D721Med (cell line): ENCODE measurements at regions not wholly inside any gene's neighbourhood (a gene's known extent, or its start where the extent isn't known, plus 50 kb on each side); places are given as distances from the start of the nearest gene placed in this dataset.

Source experiments
- DNase-seq: peaks from one replicate; pipeline ENCODE4 v3.0.0; 2011; ENCODE audit warnings: low spot score; ENCODE audit not compliant: insufficient read length
- FAIRE-seq: peaks from 2 replicates; lab custom pipeline; 2011; peaks lifted over from hg19 to GRCh38; lab: Jason Lieb, UNC
- TF ChIP-seq, protein P1 (sequence below): IDR thresholded peaks from 2 replicates; pipeline ENCODE4 v1.5.1; 2012; ENCODE audit warnings: mild to moderate bottlenecking, control low read depth; ENCODE audit not compliant: insufficient read depth; ENCODE audit errors: missing control alignments

- DNase-seq (no peak), FAIRE-seq (no peak)
- TF ChIP-seq, protein P1, sequence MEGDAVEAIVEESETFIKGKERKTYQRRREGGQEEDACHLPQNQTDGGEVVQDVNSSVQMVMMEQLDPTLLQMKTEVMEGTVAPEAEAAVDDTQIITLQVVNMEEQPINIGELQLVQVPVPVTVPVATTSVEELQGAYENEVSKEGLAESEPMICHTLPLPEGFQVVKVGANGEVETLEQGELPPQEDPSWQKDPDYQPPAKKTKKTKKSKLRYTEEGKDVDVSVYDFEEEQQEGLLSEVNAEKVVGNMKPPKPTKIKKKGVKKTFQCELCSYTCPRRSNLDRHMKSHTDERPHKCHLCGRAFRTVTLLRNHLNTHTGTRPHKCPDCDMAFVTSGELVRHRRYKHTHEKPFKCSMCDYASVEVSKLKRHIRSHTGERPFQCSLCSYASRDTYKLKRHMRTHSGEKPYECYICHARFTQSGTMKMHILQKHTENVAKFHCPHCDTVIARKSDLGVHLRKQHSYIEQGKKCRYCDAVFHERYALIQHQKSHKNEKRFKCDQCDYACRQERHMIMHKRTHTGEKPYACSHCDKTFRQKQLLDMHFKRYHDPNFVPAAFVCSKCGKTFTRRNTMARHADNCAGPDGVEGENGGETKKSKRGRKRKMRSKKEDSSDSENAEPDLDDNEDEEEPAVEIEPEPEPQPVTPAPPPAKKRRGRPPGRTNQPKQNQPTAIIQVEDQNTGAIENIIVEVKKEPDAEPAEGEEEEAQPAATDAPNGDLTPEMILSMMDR: no peak
Measured at GRCh38 chr2:153557211-153557610, 78.6 kb upstream of the RPRM start.

DNA sequence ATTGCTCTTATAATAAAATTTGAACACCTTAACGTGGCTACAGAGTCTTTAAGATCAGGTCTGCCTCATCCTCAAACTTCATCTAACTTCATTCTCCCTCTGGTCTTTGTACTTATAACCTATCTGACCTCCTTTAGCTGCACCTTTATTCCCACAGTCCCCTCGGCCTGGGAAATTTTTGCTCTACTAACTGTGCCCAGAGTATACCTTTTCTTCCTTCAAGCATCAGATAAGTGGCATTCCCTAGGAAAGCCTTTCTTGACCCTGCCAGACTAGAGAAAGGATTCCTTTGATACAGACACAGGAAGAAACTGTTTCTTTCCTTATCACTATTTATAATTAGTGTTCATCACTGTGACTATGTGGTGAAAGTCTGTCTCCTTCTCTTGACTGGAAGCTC is 79.2 kb upstream of the RPRM start:
- FAIRE-seq (no peak), DNase-seq (no peak)
- TF ChIP-seq, protein P1: no peak

DNA sequence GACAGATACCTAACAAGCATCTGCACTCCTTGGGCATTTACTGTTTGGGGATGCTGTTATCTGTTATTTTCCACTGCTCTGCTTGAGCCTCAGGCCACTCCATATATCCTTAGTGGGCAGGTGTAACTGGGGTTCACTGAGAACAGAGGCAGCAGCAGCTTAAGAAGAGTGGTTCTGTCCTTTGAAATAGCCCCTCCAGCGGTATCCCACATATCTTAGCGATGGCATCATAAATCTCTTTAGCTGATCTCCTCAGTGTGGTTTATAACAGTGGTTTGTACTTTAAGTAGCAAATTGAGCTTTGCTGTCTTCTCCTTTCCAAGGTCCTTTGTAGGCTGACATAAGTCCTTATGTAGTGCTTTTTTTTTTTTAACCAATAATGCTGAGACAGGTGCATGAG is 79.7 kb upstream of the RPRM start:
- FAIRE-seq: no peak
- DNase-seq: no peak
- TF ChIP-seq, protein P1: no peak

DNA sequence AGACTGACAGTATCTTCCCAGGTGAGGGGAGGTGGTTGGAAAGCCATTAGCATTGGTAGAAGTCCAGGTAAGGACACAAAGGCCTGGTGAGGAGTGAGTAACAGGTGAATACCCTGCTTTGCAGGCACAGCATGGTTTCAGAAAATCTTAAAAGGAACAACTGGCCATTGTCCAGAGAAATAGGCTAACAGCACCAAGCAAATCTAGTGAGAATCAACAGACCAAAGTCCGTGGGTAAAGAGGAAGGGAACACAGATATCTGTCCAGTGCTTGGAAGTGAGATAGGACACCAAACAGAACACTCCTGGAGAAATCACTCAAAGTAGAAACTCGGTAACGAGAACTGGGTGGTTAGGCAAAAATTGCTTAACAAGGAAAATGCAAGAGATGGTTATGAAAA is 88.8 kb upstream of the RPRM start:
- DNase-seq (no peak), FAIRE-seq (no peak)
- TF ChIP-seq, protein P1: no peak

DNA sequence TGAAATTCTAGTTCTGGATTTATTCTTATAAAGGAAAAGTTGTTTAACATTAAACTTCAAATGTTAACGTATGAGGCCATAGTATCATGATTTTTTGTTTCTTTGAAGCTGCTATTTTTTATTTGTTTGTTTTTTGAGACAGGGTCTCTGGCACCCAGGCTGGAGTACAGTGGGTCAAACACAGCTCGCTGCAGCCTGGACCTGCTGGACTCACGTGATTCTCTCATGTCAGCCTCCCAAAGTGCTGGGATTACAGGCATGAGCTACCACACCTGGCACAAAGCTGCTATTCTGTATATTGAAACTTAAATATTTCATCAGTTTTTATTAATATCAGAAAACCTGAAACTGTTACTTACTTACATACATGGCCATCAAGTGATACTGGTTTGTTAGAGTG is 89.5 kb upstream of the RPRM start:
- DNase-seq: no peak
- TF ChIP-seq, protein P1: no peak
- FAIRE-seq: no peak

DNA sequence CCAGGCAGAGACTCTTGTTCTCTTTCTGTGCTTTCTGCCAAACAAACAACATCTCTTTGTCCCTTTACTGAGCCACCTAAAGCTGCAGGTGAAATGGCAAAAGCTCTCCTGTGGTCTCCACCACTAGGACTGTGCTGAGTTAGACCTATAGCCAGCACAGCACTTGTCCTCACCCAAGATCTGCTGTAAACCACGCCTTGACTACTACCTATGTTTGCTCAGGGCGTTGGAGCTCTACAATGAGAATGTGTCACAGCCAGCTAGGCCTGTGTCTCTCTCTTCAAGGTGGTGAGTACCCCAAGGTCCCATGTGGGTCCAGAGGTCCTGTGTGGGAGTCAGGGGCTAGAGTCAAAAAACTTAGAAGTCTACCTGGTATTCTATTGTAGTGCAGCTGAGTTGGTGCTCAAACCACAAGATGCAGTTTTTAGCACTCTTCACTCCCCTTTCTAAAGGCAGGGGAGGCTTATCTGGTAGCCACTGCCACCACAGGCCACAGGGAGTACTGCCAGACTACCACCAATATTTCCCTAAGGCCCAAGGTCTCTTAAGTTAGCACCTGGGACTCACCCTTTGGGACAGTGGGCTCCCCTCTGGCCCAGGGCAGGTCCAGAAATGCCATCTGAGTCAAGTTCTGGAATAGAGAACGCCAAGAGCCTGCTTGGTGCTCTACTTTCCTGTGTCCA is 96.8 kb upstream of the RPRM start:
- TF ChIP-seq, protein P1: no peak
- DNase-seq: no peak
- FAIRE-seq: no peak

- FAIRE-seq: no peak
- TF ChIP-seq, protein P1: no peak
- DNase-seq: no peak
Measured at GRCh38 chr2:153584244-153584643, 105.7 kb upstream of the RPRM start.
